ENCODE measurements at regions not wholly inside any gene's neighbourhood (a gene's known extent, or its start where the extent isn't known, plus 50 kb on each side); places are given as distances from the start of the nearest gene placed in this dataset.
A peak's percentile ranks its signal among the peaks of the same experiment; 100 is the strongest.
"Not testable (repeated sequence)": the region's sequence is repeated elsewhere in the genome, so short reads cannot be mapped to it uniquely, and the experiment has no call there.

DNA sequence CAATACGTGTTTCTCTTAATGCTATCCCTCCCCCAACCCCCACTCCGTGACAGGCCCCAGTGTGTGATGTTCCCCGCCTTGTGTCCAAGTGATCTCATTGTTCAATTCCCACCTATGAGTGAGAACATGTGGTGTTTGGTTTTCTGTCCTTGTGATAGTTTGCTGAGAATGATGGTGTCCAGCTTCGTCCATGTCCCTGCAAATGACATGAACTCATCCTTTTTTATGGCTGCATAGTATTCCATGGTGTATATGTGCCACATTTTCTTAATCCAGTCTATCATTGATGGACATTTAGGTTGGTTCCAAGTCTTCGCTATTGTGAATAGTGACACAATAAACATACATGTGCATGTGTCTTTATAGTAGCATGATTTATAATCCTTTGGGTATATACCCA, 52.5 kb downstream of the KIAA0408 start:
- not testable (repeated sequence) for H3K27me3 Mint-ChIP-seq, H3K9me3 Mint-ChIP-seq, H3K36me3 Mint-ChIP-seq, H3K27ac Mint-ChIP-seq
- H3K4me1 Mint-ChIP-seq, result peaks cover 5 to 12% (median 11%) of the 10 kb centered on the region in 3 donors
- H3K4me3 Mint-ChIP-seq, result peak overlapping the region in 1 of 4 donors; percentile 43

DNA sequence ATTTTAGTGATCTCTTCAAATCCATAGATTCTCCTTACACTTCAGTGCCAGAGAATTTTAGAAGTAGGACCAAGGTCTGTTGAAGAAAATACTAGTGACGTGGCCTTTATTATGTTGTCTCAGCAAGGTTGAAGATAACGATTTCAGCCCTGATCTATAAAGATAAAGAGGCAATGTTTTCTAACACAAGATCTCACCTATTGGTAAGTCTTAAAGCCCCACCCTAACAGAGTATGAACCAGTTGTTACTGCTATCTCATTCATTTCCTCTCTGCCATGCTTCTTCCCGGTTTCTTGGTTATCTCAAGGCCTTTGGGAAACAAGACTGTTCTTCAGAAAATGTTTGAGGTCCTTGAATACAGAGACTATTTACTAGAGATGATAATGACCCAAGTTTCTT, 53.1 kb downstream of the KIAA0408 start:
- no peak overlapping the region for H3K27ac Mint-ChIP-seq
- H3K36me3 Mint-ChIP-seq, result peaks cover 3% of the 10 kb centered on the region
- no peak overlapping the region for H3K4me3 Mint-ChIP-seq
- H3K27me3 Mint-ChIP-seq, result peaks cover 2% of the 10 kb centered on the region
- peaks cover 0 to 2% (median 2%) of the 10 kb centered on the region in 3 donors for H3K9me3 Mint-ChIP-seq
- peaks cover 5 to 12% (median 11%) of the 10 kb centered on the region in 3 donors for H3K4me1 Mint-ChIP-seq

DNA sequence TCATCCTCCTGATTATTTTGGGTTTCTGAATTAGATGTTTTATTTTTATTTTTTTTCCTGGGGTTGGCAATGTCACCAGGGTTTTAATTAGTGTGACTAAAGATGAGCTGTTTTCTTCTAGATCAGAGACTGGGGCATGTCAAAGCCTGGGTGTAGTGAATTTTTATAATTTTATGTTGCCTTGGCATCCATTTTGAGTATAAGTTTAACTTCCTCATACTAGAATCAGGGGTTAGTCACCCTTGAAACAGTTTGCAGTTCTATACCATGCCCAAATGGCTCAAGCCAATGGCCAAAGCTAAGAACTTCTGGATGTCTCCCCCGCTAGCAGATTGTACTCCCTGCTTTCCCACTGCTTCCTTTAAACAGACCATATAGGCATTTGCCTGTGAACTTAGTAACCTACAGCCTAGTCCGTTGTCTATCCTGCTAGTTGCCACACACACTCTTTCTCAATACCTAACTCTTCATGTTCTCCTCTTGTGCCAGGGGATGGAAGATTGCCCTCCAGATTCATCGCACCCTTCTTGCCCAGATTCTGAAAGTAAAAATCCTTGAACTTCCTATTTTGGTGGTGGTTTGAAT, 54.5 kb downstream of the KIAA0408 start:
- H3K4me3 Mint-ChIP-seq, result no peak overlapping the region
- H3K36me3 Mint-ChIP-seq, result peaks cover 3% of the 10 kb centered on the region
- peaks cover 8 to 12% (median 11%) of the 10 kb centered on the region in 3 donors for H3K4me1 Mint-ChIP-seq
- peaks cover 2% of the 10 kb centered on the region for H3K27me3 Mint-ChIP-seq
- H3K27ac Mint-ChIP-seq, result no peak overlapping the region
- peaks cover 0 to 2% (median 2%) of the 10 kb centered on the region in 3 donors for H3K9me3 Mint-ChIP-seq

DNA sequence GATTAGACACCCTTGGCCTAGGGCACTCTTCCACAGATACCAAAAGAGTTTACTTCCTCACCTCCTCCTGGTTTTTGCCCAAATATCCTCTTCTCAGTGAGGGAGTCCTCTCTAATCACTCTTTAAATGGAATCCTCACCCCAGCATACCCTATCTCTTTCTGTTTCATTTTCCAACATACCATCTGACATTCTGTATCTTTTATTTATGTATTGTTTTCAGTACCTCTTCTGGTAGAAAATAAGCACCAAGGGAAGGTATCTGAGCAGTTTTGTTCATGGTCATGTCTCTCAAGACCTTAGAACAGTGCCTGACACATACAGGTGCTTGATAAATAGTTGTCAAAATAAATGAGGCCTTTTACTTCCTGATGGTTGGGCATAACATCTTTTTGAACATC, 55.1 kb downstream of the KIAA0408 start:
- Mint-ChIP-seq H3K4me1 (peaks cover 8 to 12% (median 11%) of the 10 kb centered on the region in 3 donors), H3K4me3 (peak overlapping the region in 1 of 4 donors; percentile 2), H3K36me3 (peaks cover 3% of the 10 kb centered on the region), H3K9me3 (peaks cover 0 to 2% (median 2%) of the 10 kb centered on the region in 3 donors), H3K27me3 (peaks cover 2% of the 10 kb centered on the region), H3K27ac (peak overlapping the region in 1 of 3 donors; percentile 31)

DNA sequence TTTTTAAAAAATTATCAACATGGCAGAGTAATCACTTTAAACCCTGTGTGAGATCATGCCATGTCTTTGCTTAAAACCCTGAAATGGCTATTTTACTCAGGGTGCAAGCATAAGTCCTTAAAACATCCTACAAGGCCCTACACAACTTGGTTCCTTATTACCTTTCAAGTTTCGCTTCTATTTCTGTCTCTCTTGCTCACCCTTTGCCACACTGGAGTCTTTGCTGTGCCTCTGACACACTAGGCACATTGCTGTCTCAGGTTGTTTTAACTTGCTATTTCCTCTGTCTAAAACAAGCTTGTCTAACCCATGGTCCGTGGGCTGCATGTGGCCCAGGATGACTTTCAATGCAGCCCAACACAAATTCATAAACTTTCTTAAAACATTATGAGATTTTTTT, 55.6 kb downstream of the KIAA0408 start:
- H3K36me3 Mint-ChIP-seq, result peaks cover 3% of the 10 kb centered on the region
- peak overlapping the region in 2 of 3 donors; percentile 27 to 31 for H3K27ac Mint-ChIP-seq
- peaks cover 0 to 2% (median 2%) of the 10 kb centered on the region in 3 donors for H3K9me3 Mint-ChIP-seq
- H3K4me1 Mint-ChIP-seq, result peaks cover 8 to 12% (median 11%) of the 10 kb centered on the region in 3 donors
- peaks cover 2% of the 10 kb centered on the region for H3K27me3 Mint-ChIP-seq
- H3K4me3 Mint-ChIP-seq, result peak overlapping the region in 2 of 4 donors; percentile 2 to 44

DNA sequence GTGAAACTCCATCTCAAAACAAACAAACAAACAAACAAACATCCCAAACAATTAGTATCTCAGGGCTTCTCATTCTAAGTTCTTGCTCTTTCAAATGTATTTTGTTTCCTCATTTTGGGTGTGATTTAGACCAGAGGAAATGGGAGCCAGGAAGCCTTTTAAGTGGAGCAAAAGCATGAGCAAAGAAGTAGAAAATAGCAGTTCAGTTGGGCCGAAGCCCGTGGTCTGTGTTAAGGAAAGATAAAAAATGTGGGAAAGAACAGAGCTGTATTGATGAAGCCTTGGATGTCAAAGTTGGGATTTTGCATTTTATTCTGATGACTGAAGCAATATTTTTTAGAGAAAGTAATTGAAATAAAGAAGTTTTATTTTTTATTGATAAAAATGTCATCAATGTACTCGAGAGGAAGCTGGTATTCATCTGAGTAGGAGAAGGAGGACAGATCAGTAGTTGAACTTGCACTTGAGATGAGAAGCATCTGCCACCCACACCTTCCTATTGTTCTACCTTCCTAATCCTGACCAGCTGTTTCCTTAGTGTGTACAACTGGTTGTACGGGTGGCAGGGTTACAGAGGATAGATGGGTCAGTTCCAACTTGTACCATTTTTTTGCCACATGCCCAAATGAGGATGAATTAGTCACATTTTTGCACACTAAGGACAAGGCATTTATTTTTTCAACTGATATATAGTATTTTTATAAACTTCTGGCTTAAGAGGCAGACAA, 56.1 kb downstream of the KIAA0408 start:
- peaks cover 2% of the 10 kb centered on the region for H3K27me3 Mint-ChIP-seq
- H3K4me1 Mint-ChIP-seq, result peaks cover 7 to 12% (median 11%) of the 10 kb centered on the region in 3 donors
- peak overlapping the region in 1 of 4 donors; percentile 60 for H3K4me3 Mint-ChIP-seq
- H3K9me3 Mint-ChIP-seq, result peaks cover 0 to 2% (median 2%) of the 10 kb centered on the region in 3 donors
- H3K27ac Mint-ChIP-seq, result no peak overlapping the region
- H3K36me3 Mint-ChIP-seq, result peaks cover 3% of the 10 kb centered on the region

DNA sequence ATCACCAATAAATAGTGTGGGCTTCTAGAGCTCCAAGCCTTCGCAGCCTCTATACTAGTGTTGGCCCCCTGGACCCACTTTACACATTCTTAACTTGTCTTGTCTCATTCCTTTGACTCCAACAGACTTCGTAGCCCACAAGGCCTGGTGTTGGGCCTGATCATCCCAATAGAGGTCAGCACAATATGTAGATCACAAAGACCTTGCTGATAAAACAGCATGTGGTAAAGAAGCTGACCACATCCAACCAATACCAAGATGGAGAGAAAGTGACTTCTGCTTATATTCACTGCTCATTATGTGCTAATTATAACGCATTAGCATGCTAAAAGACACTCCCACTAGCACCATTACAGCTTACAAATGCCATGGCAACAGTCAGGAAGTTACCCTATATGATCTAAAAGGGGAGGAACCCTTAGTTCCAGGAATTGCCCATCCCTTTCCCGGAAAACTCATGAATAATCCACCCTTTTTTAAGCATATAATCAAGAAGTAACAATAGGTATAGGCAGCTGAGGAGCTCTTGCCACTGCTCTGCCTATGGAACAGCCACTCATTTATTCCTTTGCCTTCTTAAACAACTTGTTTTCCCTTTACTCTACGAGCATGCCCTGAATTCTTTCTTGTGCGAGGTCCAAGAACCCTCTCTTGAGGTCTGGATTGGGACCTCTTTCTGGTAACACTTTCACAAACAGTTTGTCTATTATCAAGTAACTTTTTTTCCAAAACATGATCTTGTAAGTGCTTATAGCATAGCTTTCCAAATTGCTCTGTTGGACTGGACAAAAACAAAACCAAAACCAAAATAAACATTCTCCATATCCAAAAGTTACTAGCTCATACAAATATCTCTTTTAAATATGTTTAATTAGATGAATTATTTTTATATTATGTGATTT, 54.6 kb upstream of the ECHDC1 start:
- no peaks in the 10 kb centered on the region for H3K9me3 Mint-ChIP-seq
- H3K4me3 Mint-ChIP-seq, result no peak overlapping the region
- H3K36me3 Mint-ChIP-seq, result no peaks in the 10 kb centered on the region
- H3K27ac Mint-ChIP-seq, result peak overlapping the region in 1 of 3 donors; percentile 32
- H3K27me3 Mint-ChIP-seq, result peaks cover 2% of the 10 kb centered on the region
- H3K4me1 Mint-ChIP-seq, result peaks cover 0 to 5% (median 3%) of the 10 kb centered on the region in 3 donors

DNA sequence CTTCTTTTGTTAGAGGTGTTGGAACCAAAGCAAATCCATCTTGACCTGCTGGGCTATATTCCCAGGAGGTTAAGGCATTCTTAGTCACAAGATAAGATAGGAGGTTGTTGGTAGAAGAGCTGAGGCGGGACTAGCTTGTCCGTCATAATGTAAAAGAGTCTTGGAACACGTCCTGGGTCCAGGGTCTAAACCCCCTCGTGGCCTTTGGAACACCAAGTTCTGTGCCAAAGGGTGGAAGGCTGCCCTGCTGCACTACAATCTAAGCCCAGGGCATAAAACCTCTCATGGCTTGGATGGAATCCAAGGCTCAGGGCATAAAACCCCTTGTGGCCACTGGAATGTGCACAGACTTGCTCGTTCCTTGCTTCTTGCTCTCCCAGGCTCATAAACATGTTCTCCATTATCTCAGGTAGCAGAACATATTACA, 53.8 kb upstream of the ECHDC1 start:
- not testable (repeated sequence) for H3K9me3 Mint-ChIP-seq, H3K27me3 Mint-ChIP-seq, H3K4me1 Mint-ChIP-seq

More for the DNA sequence above, 53.8 kb upstream of the ECHDC1 start:
- H3K27ac Mint-ChIP-seq, result peak overlapping the region in 1 of 3 donors; percentile 32
- H3K4me3 Mint-ChIP-seq, H3K36me3 Mint-ChIP-seq: not testable (repeated sequence)

All from IgD-negative memory B cell (primary cell).